ENCODE measurements at regions not wholly inside any gene's neighbourhood (a gene's known extent, or its start where the extent isn't known, plus 50 kb on each side); places are given as distances from the start of the nearest gene placed in this dataset.

DNA sequence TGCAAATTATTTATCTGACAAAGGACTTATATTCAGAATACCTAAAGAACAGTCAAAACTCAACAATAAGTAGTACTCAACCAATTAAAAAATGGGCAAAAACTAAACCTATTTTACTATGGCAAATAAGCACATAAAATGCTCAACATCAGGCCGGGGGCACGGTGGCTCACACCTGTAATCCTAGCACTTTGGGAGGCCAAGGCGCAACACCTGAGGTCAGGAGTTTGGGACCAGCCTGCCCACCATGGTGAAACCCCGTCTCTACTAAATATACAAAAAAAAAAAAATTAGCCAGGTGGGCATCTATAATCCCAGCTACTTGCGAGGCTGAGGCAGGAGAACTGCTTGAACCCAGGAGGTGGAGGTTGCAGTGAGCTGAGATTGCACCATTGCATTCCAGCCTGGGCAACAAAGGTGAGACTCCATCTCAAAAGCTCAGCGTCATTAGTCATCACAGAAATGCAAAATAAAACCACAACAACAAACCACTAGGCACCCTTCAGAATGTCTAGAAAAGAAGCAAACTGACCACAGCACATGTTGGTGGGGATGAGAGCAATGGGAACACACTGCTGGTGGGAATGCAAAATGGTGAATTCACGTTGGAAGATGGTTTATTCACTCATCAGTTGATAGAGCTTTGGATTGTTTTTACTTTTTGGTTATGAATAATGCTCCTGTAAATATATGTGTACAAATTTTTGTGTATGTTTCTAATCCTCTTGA, 180.6 kb upstream of the SOX1 start:
- no peaks in the 10 kb centered on the region for H3K4me1 ChIP-seq (ENCODE audit: control insufficient read depth in 4 of 4, insufficient read depth in 4 of 4, low read length in 3 of 4)
- H3K27ac ChIP-seq (ENCODE audit: low read depth in 1 of 2, low read length in 2 of 2): no peak overlapping the region
- no peaks in the 10 kb centered on the region for H3K36me3 ChIP-seq (ENCODE audit: control insufficient read depth in 4 of 4, insufficient read depth in 3 of 4, low read depth in 1 of 4, low read length in 3 of 4)
- H3K9ac ChIP-seq (ENCODE audit: low read depth in 1 of 2, low read length in 2 of 2): no peak overlapping the region
- no peaks in the 10 kb centered on the region for H3K9me3 ChIP-seq (ENCODE audit: control insufficient read depth in 4 of 4, low read length in 3 of 4)
- WGBS: 70% methylated on average over 7 of the region's 7 CpGs
- peak; percentile 9 for DNase-seq (ENCODE audit: low spot score)
- H3K4me3 ChIP-seq (ENCODE audit: low read depth in 1 of 3, low read length in 3 of 3): no peak overlapping the region
- TF ChIP-seq RXRA (IDR thresholded peaks at IDR 0.05): no peak
- TF ChIP-seq, protein P1, sequence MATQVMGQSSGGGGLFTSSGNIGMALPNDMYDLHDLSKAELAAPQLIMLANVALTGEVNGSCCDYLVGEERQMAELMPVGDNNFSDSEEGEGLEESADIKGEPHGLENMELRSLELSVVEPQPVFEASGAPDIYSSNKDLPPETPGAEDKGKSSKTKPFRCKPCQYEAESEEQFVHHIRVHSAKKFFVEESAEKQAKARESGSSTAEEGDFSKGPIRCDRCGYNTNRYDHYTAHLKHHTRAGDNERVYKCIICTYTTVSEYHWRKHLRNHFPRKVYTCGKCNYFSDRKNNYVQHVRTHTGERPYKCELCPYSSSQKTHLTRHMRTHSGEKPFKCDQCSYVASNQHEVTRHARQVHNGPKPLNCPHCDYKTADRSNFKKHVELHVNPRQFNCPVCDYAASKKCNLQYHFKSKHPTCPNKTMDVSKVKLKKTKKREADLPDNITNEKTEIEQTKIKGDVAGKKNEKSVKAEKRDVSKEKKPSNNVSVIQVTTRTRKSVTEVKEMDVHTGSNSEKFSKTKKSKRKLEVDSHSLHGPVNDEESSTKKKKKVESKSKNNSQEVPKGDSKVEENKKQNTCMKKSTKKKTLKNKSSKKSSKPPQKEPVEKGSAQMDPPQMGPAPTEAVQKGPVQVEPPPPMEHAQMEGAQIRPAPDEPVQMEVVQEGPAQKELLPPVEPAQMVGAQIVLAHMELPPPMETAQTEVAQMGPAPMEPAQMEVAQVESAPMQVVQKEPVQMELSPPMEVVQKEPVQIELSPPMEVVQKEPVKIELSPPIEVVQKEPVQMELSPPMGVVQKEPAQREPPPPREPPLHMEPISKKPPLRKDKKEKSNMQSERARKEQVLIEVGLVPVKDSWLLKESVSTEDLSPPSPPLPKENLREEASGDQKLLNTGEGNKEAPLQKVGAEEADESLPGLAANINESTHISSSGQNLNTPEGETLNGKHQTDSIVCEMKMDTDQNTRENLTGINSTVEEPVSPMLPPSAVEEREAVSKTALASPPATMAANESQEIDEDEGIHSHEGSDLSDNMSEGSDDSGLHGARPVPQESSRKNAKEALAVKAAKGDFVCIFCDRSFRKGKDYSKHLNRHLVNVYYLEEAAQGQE (IDR thresholded peaks at IDR 0.05): no peak
- no peak for TF ChIP-seq SP1 (IDR thresholded peaks at IDR 0.05)
- TF ChIP-seq, protein P2, sequence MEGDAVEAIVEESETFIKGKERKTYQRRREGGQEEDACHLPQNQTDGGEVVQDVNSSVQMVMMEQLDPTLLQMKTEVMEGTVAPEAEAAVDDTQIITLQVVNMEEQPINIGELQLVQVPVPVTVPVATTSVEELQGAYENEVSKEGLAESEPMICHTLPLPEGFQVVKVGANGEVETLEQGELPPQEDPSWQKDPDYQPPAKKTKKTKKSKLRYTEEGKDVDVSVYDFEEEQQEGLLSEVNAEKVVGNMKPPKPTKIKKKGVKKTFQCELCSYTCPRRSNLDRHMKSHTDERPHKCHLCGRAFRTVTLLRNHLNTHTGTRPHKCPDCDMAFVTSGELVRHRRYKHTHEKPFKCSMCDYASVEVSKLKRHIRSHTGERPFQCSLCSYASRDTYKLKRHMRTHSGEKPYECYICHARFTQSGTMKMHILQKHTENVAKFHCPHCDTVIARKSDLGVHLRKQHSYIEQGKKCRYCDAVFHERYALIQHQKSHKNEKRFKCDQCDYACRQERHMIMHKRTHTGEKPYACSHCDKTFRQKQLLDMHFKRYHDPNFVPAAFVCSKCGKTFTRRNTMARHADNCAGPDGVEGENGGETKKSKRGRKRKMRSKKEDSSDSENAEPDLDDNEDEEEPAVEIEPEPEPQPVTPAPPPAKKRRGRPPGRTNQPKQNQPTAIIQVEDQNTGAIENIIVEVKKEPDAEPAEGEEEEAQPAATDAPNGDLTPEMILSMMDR (IDR thresholded peaks at IDR 0.05; ENCODE audit: low read depth, low read length, missing input control): no peak
- no peak for TF ChIP-seq HNF4G (IDR thresholded peaks at IDR 0.05)
- TF ChIP-seq FOXA1 (IDR thresholded peaks at IDR 0.05): no peak
- peaks cover 0 to 8% (median 1%) of the 10 kb centered on the region in 4 donors for H3K27me3 ChIP-seq (ENCODE audit: control insufficient read depth in 4 of 4, insufficient read depth in 4 of 4, low read length in 3 of 4)

DNA sequence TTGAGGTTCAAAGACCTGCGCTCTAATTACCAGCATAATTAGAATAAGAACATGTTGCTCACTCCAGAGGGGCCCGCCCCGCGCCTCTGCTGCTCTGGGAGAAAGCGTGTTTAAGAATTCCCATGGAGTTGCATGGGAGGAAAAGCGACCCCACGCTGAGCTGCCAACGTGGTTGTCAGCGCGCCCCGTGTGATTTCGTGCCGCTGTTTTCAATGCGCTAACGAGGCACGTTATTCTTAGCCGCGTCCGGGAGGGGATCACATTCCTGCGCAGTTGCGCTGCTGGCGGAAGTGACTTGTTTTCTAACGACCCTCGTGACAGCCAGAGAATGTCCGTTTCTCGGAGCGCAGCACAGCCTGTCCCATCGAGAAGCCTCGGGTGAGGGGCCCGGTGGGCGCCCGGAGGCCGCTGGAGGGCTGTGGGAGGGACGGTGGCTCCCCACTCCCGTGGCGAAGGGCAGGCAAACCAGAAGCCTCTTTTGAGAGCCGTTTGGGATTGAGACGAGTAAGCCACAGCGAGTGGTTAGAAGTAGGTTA, 173.8 kb upstream of the SOX1 start:
- WGBS: 8% methylated on average over 39 of the region's 39 CpGs
- Histone ChIP-seq H3K4me1 (ENCODE audit: control insufficient read depth in 4 of 4, insufficient read depth in 4 of 4, low read length in 3 of 4) (peaks cover 0 to 5% (median 0%) of the 10 kb centered on the region in 4 donors), H3K36me3 (ENCODE audit: control insufficient read depth in 4 of 4, insufficient read depth in 3 of 4, low read depth in 1 of 4, low read length in 3 of 4) (no peaks in the 10 kb centered on the region), H3K9me3 (ENCODE audit: control insufficient read depth in 4 of 4, low read length in 3 of 4) (no peaks in the 10 kb centered on the region), H3K4me3 (ENCODE audit: low read depth in 1 of 3, low read length in 3 of 3) (no peak overlapping the region), H3K9ac (ENCODE audit: low read depth in 1 of 2, low read length in 2 of 2) (no peak overlapping the region), H3K27me3 (ENCODE audit: control insufficient read depth in 4 of 4, insufficient read depth in 4 of 4, low read length in 3 of 4) (peaks cover 0 to 9% (median 5%) of the 10 kb centered on the region in 4 donors), H3K27ac (ENCODE audit: low read depth in 1 of 2, low read length in 2 of 2) (no peak overlapping the region)
- TF ChIP-seq NR2F2 (IDR thresholded peaks at IDR 0.05) (no peak), HNF4A (conservative IDR thresholded peaks at IDR 0.05) (no peak), EGR1 (IDR thresholded peaks at IDR 0.05; ENCODE audit: low read depth in 2 of 2) (no peak), TAF1 (conservative IDR thresholded peaks at IDR 0.05) (no peak), FOXA1 (IDR thresholded peaks at IDR 0.05) (no peak), GABPA (IDR thresholded peaks at IDR 0.05 in 1 of 2, conservative IDR thresholded peaks at IDR 0.05 in 1 of 2) (no peak)
- TF ChIP-seq, protein P3, sequence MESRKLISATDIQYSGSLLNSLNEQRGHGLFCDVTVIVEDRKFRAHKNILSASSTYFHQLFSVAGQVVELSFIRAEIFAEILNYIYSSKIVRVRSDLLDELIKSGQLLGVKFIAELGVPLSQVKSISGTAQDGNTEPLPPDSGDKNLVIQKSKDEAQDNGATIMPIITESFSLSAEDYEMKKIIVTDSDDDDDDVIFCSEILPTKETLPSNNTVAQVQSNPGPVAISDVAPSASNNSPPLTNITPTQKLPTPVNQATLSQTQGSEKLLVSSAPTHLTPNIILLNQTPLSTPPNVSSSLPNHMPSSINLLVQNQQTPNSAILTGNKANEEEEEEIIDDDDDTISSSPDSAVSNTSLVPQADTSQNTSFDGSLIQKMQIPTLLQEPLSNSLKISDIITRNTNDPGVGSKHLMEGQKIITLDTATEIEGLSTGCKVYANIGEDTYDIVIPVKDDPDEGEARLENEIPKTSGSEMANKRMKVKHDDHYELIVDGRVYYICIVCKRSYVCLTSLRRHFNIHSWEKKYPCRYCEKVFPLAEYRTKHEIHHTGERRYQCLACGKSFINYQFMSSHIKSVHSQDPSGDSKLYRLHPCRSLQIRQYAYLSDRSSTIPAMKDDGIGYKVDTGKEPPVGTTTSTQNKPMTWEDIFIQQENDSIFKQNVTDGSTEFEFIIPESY (IDR thresholded peaks at IDR 0.05): no peak
- TF ChIP-seq, protein P2 (IDR thresholded peaks at IDR 0.05; ENCODE audit: low read depth, low read length, missing input control): no peak
- peak; percentile 32 for DNase-seq (ENCODE audit: low spot score)

Data from liver (tissue), 8 donors.